ENCODE measurements at regions not wholly inside any gene's neighbourhood (a gene's known extent, or its start where the extent isn't known, plus 50 kb on each side); places are given as distances from the start of the nearest gene placed in this dataset.
"Not testable (repeated sequence)": the region's sequence is repeated elsewhere in the genome, so short reads cannot be mapped to it uniquely, and the experiment has no call there.

DNA sequence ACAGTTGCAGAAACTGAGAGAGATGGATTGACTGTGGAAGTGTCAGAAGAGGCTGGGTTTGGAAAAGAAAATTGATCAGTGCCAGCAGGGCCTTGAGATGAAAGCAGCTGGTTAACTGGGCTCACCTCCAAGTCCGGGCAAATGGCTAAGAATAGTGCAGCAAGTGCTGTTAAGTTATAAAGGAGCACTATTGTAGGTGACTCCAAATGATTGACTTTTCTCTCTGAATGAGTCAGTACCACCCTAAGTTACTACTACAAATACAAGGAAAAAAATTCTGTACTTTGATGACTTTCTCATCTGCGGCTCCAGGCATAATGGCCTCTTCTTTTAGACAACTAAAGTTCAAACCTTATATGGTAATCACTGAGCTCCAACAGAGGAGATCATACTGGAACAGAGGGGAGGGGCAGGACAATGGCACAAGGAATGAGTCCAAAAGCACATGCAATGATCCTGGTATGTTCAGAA, 733.4 kb upstream of the INTU start:
- DNase-seq = no peak

DNA sequence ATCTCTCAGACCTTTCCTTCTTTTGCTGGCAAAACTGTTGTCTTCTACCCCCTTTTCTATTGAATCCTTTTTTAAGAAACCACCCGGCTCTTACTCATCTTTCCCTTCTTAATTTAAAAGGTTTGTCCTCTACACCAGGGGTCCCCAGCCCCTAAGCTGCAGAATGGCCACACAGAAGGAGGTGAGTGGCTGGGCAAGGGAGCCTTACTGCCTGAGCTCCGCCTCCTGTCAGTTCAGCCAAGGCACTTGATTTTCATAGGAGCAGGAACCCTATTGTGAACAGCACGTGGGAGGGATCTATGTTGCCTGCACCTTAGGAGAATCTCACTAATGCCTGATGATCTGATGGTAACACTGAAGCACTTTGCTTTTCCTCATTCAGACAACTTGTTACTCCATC, 726.3 kb upstream of the INTU start:
- DNase-seq = no peak

- no peak for DNase-seq
Observed at GRCh38 chr4:126907389-126907788, 725.4 kb upstream of the INTU start.

DNA sequence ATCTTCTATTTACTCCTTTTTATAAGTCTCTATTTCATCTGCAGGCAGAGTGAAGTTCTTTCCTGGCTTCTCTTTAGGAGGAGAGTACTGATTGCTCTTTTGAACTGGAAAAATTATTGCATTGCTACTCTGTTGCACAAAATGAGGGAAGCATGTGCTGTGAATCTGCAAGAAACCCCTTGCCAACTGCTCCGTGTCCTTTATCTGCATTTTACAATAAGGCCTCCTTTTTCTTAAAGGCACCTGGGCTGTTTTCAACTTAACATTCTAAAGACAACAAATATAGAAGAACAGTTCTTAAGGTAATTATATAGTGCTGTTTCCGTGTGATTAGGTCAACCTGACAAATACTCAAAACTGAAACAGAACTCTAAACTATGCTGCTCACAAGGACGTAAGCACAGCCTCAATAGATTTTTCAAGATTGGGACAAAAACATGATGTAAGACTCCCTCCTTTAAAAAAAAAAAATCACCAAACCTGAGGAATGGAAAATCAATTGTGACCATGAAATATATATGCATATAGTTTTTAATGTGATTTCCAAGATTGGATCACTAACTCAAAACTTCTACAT, 716.6 kb upstream of the INTU start:
- DNase-seq = no peak

DNA sequence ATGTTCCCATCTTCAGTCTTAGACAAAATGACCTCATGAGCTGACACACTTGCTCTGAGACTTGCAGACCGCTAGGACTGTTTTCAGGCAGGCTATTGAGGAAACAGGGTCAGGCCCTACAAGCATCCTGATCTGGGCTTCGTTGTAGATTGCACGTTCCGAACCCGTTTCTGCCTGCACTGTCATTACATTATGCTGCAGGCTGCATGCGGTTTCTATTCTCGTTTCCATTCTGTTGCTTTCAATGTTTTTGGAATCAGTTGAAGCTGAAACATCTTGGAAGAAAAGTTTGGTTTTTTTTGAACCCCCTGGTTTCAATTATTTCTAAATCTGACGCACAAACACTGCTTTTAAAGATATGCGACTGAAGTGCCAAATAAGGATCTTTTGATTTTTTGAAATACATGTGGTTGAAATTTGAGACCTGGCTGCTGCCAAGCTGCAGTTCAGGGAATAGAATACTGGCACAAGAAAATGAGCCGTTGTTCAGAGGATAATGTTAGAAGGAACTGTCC, 716.1 kb upstream of the INTU start:
- no peak for DNase-seq

DNA sequence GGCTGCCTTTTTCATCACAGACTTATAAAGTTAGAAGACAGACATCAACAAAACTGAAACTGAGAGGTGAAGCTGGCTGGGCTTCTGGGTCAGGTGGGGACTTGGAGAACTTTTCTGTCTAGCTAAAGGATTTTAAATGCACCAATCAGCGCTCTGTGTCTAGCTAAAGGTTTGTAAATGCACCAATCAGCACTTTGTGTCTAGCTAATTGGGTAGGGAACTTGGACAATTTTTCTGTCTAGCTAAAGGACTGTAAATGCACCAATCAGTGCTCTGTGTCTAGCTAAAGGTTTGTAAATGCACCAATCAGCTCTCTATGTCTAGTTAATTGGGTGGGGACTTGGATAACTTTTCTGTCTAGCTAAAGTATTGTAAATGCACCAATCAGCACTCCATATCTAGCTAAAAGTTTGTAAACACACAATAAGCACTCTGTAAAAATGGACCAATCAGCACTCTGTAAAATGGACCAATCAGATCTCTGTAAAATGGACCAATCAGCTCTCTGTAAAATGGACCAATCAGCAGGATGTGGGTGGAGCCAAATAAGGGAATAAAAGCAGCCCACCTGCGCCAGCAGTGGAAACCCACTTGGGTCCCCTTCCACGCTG, 710.3 kb upstream of the INTU start:
- DNase-seq = not testable (repeated sequence)

DNA sequence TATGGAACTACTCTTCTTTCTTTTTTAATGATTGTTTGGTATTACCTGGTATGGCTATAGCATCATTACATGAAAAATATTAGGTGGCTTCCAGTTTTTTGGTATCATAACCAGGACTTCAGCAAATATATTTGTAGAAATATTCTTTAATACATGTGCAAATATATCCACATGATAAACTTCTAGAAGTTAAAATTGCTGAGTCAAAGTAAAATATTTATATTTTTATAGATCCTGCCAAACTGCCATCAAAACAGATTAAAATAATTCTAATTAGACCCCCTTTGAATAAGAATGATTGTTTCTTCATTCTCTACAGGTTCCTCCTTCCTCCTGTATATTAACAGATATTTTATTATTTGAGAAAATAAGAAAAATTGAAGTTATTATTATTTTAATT, 708.5 kb upstream of the INTU start:
- DNase-seq = no peak

- not testable (repeated sequence) for DNase-seq
Observed at GRCh38 chr4:126930059-126930458, 702.7 kb upstream of the INTU start.

DNA sequence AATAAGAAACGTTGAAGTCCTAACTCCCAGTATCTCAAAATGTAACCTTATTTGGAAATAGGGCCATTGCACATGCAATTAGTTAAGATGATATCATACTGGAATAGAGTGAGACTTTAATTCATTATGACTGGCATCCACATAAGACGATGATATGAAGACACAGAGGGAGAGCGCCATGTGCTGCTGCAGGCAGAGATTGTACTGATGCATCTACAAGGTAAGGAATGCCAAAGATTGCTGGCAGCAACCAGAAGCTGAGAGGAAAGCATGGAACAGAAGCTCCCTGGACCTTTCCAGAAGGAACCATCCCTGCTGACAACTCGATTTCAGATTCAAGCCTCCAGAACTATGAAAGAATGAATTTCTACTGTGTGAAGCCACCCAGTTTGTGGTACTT, 697.0 kb upstream of the INTU start:
- DNase-seq = no peak

- no peak for DNase-seq
Observed at GRCh38 chr4:126937342-126937741, 695.4 kb upstream of the INTU start.

DNA sequence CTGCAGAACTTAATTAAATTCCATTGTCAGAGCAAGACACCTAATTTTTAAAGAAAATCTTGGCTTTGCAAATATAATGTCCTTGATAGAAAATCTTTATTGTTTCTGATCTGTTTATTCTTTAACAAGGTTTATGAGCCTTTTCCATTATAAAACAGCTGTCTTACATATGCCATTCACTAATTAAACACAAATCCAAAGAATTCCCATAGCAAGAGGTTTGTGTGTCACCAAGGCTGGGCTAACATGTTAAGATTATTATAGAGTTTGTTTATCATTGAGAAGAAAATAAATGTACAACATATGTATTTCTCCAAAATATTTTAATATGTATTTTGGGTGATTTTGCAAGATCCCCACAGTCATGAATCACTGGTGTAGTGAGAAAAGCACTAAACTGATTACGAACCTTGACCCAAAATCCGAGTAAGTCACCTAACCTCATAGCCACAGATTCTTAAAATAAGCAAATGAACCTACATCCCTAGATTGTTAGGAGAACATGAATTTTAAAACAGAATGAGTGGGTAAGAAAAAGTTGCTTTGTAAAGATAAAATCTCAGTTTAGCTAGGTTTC, 694.8 kb upstream of the INTU start:
- DNase-seq = no peak

- no peak for DNase-seq
Observed at GRCh38 chr4:126939401-126939800, 693.4 kb upstream of the INTU start.

DNA sequence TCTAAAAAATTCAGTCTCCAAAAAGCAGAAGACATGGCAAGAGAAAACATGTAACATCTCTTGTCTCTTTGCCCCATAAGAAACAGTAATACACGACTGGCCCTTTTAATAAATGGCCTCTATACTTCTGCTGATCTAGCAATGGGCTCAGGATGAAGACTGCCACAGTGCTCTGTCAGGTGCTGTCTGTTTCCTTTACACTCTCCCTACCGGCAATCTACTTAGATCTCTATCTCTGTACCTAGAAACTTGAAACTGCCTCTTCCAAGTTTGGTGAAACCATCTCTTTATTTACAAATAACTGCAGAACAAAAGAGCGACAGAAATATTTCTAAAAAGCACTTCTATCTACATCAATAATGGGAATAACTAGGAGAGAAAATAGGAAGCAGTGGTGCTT, 685.2 kb upstream of the INTU start:
- no peak for DNase-seq

- no peak for DNase-seq
Observed at GRCh38 chr4:126954537-126955291, 678.0 kb upstream of the INTU start.

DNA sequence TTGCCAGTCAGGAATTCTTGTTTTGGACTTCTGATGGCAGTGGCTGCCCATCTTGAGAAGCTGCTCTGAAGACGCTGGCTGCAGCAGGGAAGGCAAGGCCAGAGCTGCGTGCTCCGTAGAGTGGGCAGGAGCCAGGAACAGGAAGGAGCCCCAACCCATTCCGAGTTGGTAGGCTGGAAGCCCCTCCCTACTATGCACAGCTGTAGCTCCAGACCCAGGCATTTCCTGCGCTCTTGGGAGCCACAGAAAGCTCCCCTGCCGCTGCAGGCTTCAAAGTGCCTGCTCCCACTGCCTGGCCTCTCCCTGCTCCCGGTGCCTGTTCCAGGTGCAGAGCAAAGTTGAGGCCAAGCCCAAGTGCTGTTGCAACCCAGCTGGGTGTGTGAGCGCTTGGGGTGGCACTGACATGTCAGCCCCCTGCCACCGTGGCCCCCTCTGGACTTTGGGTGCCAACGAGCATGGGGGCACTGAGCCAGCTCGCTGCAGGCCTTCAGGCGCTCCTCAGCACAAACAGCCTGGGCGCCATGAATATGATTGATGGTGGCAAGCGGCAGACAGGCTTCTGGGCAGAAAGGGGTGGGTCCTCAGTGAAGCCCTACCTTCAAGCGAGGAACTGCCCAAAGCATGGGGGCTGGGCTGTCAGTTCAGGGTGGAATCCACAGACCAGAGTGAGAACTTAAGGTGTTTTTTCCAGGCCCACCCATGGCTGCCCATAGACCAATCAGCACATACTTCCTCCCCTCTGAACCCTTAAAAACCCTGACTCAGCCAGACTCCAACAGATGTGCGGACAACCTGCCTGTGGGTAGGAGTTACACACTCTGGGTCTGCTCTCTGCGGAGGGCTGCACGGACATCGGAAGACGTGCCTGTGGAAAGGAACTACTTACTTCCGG, 677.2 kb upstream of the INTU start:
- DNase-seq = no peak

DNA sequence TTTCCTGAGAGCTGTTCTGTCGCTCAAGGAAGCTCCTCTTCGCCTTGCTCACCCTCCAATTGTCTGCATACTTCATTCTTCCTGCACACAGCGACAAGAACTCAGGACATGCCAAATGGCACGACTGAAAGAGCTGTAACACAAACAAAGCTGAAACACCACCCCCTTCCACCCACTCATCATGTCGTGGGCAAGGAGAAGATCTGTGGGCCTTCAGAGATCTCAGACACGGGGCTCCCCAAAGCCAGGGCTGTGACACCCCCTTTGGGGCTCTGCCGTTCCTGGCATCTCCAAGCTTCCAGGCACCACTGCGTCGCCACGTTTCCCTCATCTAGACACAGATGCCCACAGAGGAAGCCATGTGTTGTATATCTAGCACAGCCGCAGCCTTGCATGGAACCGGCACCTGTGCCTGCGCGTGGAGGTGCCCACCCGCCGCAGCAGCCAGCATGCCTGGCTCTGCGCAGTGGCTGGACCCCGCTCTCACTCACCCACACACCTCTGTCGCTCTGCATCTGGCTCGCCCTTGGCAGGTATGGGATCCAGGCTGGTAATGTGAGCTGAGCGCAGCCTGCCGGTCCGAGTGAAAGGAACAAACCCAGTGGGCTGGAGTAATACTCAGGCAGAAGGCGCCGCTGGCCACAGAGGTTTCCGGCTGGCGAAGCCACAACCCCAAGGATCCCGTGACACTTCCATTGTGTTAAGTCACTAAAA, 676.4 kb upstream of the INTU start:
- DNase-seq = no peak

GRCh38 chr4:126957556-126957955, 675.2 kb upstream of the INTU start:
- no peak for DNase-seq

DNA sequence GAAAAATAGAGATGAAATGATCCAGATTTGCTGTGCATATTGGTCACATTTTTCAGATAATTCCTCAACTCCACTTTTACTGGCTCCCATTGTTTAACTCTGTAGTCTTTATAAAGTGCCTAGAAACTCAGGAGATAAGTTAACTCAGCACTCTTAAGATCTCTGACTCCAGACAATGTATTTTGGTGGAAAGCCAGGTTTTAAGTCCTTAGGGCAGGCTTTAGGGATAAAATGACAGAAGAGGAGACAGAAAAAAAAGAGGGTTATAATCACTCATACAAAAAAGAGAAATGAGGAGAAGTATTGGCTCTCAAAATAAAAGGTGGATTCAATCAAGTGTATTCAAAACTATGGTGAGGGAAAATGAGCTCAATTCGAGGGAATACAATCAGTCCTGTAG, 674.8 kb upstream of the INTU start:
- DNase-seq = no peak

DNA sequence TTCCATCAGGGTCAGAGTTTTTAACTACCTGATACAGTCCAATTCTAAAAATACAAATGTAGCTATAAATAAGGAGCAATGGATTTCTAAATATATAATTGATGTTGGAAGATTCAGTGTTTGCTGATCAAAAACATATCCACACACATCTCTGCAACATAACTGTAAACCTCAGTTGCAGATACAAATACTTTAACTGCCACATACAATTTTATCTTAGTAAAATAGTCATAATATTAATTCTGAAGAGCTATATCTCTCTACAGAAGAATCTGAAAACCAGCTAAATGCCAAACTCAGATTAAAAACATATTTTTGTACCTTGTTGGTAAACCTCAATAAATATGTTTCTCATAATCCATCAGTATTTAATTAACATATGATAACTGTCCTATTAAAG, 674.3 kb upstream of the INTU start:
- no peak for DNase-seq

DNA sequence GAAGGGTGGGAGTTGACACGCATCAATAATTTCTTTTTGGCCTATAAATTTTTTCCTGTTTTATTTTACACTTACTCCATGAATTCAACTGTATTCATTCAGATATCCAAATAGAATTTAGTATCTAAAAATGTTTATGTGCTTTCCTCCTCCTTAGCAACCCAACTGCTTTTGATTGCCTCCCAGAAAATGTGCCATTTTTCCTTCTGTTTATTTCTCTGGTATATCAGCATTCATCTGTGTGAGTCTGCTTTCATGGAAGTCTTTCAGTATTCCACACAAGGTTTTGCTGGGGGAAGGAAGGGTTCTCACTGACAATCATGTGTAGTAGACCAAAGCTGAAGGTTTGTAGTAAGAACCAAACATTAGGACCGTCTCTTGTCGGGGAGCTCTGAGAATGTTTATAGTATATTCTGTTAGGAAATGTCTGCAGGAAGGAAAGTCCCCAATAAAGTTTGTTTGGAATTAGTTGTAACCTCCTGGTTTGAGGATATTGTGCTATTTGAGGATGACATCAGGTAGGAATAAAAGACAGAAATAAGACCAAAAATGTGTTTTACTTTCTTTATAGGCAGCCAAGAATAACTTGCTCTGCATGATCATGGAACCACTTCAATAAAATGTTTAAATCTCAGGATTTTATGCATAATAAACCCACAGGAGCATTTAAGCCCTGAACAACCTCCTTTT, 673.6 kb upstream of the INTU start:
- DNase-seq = no peak

DNA sequence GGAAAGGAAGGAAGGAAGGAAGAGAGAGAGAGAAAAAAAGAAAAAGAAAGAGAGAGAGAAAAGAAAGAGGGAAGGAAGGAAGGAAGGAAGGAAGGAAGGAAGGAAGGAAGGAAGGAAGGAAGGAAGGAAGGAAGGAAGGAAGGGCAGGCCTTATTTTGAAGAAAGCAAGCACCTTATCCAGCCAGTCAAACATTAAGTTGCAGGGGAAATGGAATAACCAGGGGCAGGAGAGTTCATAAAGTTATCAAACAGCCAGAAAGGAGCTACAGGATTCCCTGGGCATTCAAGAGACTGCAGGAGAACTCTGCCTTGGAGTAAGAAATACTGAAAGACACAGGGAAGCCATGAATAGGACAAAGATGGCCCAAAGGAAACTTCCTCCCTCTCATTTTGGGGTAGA, 672.0 kb upstream of the INTU start:
- DNase-seq = no peak

Data from AML-193 (cell line).